NCI-H2227 (cell line): ENCODE measurements at regions not wholly inside any gene's neighbourhood (a gene's known extent, or its start where the extent isn't known, plus 50 kb on each side); places are given as distances from the start of the nearest gene placed in this dataset.
"Not testable (repeated sequence)": the region's sequence is repeated elsewhere in the genome, so short reads cannot be mapped to it uniquely, and the experiment has no call there.

ENCODE experiments used
- DNase-seq: peaks from one replicate; lab custom pipeline; 2025; ENCODE audit not compliant: unreplicated experiment; lab: John Stamatoyannopoulos, UW

- DNase-seq, result not testable (repeated sequence)
These were observed 53.7 kb upstream of the SEPTIN5 start for GRCh38 chr22:19660583-19660982.

GRCh38 chr22:19661156-19661555, 53.1 kb upstream of the SEPTIN5 start:
- no peak for DNase-seq

GRCh38 chr22:19662049-19662684, 52.1 kb upstream of the SEPTIN5 start:
- DNase-seq, result not testable (repeated sequence)

- peak; percentile 20 for DNase-seq
These were observed 51.0 kb upstream of the SEPTIN5 start for GRCh38 chr22:19663286-19663815.

- DNase-seq, result peak; percentile 37
These were observed 50.4 kb upstream of the SEPTIN5 start for GRCh38 chr22:19663821-19664355.

GRCh38 chr22:19664406-19664805, 49.9 kb upstream of the SEPTIN5 start:
- DNase-seq, result no peak
